WTC11 (cell line): ENCODE measurements at regions not wholly inside any gene's neighbourhood (a gene's known extent, or its start where the extent isn't known, plus 50 kb on each side); places are given as distances from the start of the nearest gene placed in this dataset.

Experiments
- CREB1 ChIP-seq: sonication (generic); formaldehyde crosslinking; IDR thresholded peaks from 2 replicates; pipeline ENCODE4 v1.8.0; 2023; ENCODE audit warnings: mild to moderate bottlenecking, missing genetic modification reagents
- ELF4 ChIP-seq: sonication (generic); formaldehyde crosslinking; IDR thresholded peaks from 2 replicates; pipeline ENCODE4 v1.8.1; 2022; ENCODE audit warnings: low read depth, mild to moderate bottlenecking, moderate library complexity, missing genetic modification reagents
- ETV6 ChIP-seq: sonication (generic); formaldehyde crosslinking; IDR thresholded peaks from 2 replicates; pipeline ENCODE4 v1.8.1; 2022; ENCODE audit warnings: mild to moderate bottlenecking, missing genetic modification reagents
- SP1 ChIP-seq: sonication (generic); formaldehyde crosslinking; conservative IDR thresholded peaks from 2 replicates; pipeline ENCODE4 v1.8.1; 2022; ENCODE audit warnings: missing genetic modification reagents
- TCF7 ChIP-seq: sonication (generic); formaldehyde crosslinking; IDR thresholded peaks from 2 replicates; pipeline ENCODE4 v1.8.0; 2022; ENCODE audit warnings: mild to moderate bottlenecking, low read depth, missing genetic modification reagents, moderate library complexity
- TEAD4 ChIP-seq: sonication (generic); formaldehyde crosslinking; IDR thresholded peaks from 2 replicates; pipeline ENCODE4 v1.8.0; 2022; ENCODE audit warnings: mild to moderate bottlenecking, missing genetic modification reagents
- TF ChIP-seq, protein P1 (sequence below): fragments of 200-600 bp; IDR thresholded peaks from 2 replicates; pipeline ENCODE4 v1.8.0; 2022; ENCODE audit warnings: antibody characterized with exemption

DNA sequence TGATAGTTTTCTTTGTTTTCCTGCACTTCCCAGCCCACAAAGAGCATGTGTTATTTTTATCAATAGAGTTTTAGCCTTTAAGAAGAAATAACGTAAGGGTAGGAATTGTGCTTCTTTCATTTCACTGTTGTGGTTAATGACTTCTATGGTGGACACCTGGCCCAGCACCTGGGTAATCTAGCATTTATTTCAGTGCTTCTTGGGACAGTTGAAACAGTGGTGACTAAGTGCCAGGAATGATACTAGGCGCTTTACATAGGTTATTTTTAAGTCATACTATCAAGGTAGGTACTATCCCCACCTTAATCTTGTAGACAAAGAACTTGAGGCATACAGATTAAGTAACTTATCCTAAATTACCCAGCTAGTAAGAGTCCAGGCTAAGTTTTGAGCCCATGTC lies 243.8 kb downstream of the SOX2 start:
- TF ChIP-seq, protein P1, sequence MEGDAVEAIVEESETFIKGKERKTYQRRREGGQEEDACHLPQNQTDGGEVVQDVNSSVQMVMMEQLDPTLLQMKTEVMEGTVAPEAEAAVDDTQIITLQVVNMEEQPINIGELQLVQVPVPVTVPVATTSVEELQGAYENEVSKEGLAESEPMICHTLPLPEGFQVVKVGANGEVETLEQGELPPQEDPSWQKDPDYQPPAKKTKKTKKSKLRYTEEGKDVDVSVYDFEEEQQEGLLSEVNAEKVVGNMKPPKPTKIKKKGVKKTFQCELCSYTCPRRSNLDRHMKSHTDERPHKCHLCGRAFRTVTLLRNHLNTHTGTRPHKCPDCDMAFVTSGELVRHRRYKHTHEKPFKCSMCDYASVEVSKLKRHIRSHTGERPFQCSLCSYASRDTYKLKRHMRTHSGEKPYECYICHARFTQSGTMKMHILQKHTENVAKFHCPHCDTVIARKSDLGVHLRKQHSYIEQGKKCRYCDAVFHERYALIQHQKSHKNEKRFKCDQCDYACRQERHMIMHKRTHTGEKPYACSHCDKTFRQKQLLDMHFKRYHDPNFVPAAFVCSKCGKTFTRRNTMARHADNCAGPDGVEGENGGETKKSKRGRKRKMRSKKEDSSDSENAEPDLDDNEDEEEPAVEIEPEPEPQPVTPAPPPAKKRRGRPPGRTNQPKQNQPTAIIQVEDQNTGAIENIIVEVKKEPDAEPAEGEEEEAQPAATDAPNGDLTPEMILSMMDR, result no peak
- TF ChIP-seq TEAD4 (CRISPR knock-in tag) (no peak), CREB1 (CRISPR knock-in tag) (no peak), TCF7 (CRISPR knock-in tag) (no peak), ETV6 (CRISPR knock-in tag) (no peak), SP1 (CRISPR knock-in tag) (no peak), ELF4 (CRISPR knock-in tag) (no peak)
